ENCODE measurements at regions not wholly inside any gene's neighbourhood (a gene's known extent, or its start where the extent isn't known, plus 50 kb on each side); places are given as distances from the start of the nearest gene placed in this dataset.

DNA sequence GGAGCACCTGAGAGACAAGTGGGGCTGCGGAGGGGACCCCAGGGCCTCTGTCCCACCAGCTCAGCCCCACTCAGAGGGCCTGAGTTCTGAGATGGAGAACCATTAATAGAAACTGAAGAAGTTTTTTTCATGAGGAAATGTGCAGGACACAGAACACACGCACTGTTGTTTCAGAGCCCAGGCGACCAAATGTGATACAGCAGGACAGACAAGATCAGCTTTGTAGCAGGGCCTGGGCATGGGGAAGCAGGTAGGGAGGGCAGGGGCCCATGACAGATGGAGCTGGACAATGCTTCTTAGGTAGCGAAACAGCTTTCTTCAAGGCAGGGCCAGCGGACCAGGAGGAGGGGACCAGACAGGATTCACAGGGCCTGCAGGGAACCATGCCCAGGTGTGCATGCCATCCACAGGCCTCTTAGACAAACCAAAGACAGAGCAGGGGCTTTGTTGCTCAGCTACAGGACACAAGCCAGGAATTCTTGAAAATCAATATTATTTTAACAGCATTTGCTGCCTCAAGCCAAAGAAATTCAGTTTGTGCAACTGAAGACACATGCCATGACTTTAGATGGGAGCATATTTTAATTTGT, 252.8 kb upstream of the GYPC start:
- TF ChIP-seq, protein P1, sequence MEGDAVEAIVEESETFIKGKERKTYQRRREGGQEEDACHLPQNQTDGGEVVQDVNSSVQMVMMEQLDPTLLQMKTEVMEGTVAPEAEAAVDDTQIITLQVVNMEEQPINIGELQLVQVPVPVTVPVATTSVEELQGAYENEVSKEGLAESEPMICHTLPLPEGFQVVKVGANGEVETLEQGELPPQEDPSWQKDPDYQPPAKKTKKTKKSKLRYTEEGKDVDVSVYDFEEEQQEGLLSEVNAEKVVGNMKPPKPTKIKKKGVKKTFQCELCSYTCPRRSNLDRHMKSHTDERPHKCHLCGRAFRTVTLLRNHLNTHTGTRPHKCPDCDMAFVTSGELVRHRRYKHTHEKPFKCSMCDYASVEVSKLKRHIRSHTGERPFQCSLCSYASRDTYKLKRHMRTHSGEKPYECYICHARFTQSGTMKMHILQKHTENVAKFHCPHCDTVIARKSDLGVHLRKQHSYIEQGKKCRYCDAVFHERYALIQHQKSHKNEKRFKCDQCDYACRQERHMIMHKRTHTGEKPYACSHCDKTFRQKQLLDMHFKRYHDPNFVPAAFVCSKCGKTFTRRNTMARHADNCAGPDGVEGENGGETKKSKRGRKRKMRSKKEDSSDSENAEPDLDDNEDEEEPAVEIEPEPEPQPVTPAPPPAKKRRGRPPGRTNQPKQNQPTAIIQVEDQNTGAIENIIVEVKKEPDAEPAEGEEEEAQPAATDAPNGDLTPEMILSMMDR (conservative IDR thresholded peaks at IDR 0.05; ENCODE audit: low read depth in 2 of 2), result no peak
- TF ChIP-seq CREB1 (CRISPR knock-in tag; IDR thresholded peaks at IDR 0.05; ENCODE audit: low read depth) (no peak), JUNB (IDR thresholded peaks at IDR 0.05; ENCODE audit: unreplicated experiment) (no peak), EZH2 (IDR thresholded peaks at IDR 0.05; ENCODE audit: low read depth, unreplicated experiment) (no peak), POLR2AphosphoS5 (IDR thresholded peaks at IDR 0.05; ENCODE audit: low read depth) (no peak), REST (IDR thresholded peaks at IDR 0.05; ENCODE audit: unreplicated experiment) (no peak), EZH2phosphoT487 (IDR thresholded peaks at IDR 0.05; ENCODE audit: unreplicated experiment) (no peak), ETS1 (IDR thresholded peaks at IDR 0.05) (no peak)
